Testis (tissue), 2 donors: ENCODE measurements at regions not wholly inside any gene's neighbourhood (a gene's known extent, or its start where the extent isn't known, plus 50 kb on each side); places are given as distances from the start of the nearest gene placed in this dataset.

ENCODE experiments used
- POLR2A ChIP-seq: fragments of 450-650 bp; IDR thresholded peaks from one replicate; pipeline ENCODE4 v1.6.1; 2017; ENCODE audit warnings: antibody characterized with exemption, mild to moderate bottlenecking, moderate library complexity
- TF ChIP-seq, protein P1 (sequence below), 3 experiments: fragments of 450-650 bp in 2 of 3; fragments of 200-600 bp in 1 of 3; sonication (generic) in 1 of 3; IDR thresholded peaks; one replicate each; pipeline ENCODE4 v1.5.1; 2016 to 2019; ENCODE audit warnings: antibody characterized with exemption in 3 of 3, mild to moderate bottlenecking in 2 of 3, moderate library complexity in 1 of 3

DNA sequence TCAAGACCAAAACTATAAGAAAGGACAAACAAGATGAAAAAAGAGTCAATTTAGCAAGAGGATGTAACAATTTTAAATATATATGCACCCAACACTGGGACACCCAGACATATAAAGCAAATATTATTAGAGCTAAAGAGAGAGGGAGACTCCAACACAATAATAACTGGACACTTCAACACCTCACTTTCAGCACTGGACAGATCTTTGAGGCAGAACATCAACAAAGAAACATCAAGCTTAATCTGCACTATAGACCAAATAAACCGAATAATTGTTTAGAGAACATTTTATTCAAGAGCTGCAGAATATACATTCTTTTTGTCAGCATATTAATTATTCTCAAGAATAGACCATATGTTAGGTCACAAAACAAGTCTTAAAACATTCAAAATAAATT lies 109.7 kb upstream of the TET2 start:
- no peak for TF ChIP-seq POLR2A
- TF ChIP-seq, protein P1, sequence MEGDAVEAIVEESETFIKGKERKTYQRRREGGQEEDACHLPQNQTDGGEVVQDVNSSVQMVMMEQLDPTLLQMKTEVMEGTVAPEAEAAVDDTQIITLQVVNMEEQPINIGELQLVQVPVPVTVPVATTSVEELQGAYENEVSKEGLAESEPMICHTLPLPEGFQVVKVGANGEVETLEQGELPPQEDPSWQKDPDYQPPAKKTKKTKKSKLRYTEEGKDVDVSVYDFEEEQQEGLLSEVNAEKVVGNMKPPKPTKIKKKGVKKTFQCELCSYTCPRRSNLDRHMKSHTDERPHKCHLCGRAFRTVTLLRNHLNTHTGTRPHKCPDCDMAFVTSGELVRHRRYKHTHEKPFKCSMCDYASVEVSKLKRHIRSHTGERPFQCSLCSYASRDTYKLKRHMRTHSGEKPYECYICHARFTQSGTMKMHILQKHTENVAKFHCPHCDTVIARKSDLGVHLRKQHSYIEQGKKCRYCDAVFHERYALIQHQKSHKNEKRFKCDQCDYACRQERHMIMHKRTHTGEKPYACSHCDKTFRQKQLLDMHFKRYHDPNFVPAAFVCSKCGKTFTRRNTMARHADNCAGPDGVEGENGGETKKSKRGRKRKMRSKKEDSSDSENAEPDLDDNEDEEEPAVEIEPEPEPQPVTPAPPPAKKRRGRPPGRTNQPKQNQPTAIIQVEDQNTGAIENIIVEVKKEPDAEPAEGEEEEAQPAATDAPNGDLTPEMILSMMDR (IDR thresholded peaks at IDR 0.05) = no peak
